WERI-Rb-1 (cell line): ENCODE measurements at regions not wholly inside any gene's neighbourhood (a gene's known extent, or its start where the extent isn't known, plus 50 kb on each side); places are given as distances from the start of the nearest gene placed in this dataset.

Experiments
- DNase-seq: peaks from one replicate; pipeline ENCODE4 v3.0.0-alpha.2; 2020
- H3K27ac ChIP-seq: fragments of 250-450 bp; sonication (Bioruptor Pico); 2 replicates; pipeline ENCODE4 v1.5.1; 2020; ENCODE audit warnings: mild to moderate bottlenecking, moderate library complexity
- H3K27me3 ChIP-seq: fragments of 250-450 bp; sonication (Bioruptor Pico); 2 replicates; pipeline ENCODE4 v1.5.1; 2021; ENCODE audit warnings: mild to moderate bottlenecking, low read depth, moderate library complexity; ENCODE audit not compliant: insufficient read depth, severe bottlenecking
- H3K36me3 ChIP-seq: fragments of 250-450 bp; sonication (Bioruptor Pico); 2 replicates; pipeline ENCODE4 v1.5.1; 2020; ENCODE audit warnings: mild to moderate bottlenecking, moderate library complexity
- H3K4me3 ChIP-seq: 2 replicates; pipeline ENCODE4 v1.5.1; 2011; ENCODE audit warnings: low read depth, mild to moderate bottlenecking, control low read depth, low read length
- H3K9me3 ChIP-seq: fragments of 250-450 bp; sonication (Bioruptor Pico); 2 replicates; pipeline ENCODE4 v1.5.1; 2021; ENCODE audit warnings: mild to moderate bottlenecking, moderate library complexity; ENCODE audit not compliant: severe bottlenecking
- TF ChIP-seq, protein P1 (sequence below): IDR thresholded peaks from 2 replicates; pipeline ENCODE4 v1.5.1; 2011; ENCODE audit warnings: low read depth, mild to moderate bottlenecking, control low read depth, inconsistent platforms, low read length

DNA sequence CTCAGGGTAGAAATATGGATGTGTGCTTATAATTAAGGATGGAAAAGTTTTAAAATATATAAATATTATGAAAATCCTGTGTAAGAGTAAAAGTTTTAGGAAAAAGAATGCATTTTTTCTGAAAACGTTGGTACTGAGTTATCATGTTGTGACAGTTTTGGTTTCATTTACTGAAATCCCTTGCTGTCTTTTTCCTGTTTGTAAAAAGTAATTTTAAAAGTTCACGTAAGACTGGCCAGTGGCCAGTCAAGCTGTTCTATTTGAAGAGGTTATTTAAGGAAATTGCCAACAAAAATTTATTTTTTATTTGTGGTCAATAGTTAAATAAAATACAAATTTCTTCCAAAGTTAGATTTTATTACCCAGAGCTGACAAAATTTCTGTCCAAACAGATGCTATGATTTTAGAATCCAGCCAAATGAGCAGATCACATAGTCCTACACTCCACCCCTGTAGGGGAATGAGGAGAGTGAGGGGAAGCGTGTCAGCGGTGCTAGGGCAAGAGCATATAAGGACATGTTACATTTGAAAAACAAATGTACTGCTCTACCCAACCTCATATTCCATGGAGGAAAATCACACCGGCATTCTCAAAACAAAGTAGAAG is 297.8 kb upstream of the TFPI start:
- no peak overlapping the region for H3K27ac ChIP-seq
- H3K36me3 ChIP-seq = no peaks in the 10 kb centered on the region
- H3K9me3 ChIP-seq = no peaks in the 10 kb centered on the region
- H3K27me3 ChIP-seq = no peaks in the 10 kb centered on the region
- TF ChIP-seq, protein P1, sequence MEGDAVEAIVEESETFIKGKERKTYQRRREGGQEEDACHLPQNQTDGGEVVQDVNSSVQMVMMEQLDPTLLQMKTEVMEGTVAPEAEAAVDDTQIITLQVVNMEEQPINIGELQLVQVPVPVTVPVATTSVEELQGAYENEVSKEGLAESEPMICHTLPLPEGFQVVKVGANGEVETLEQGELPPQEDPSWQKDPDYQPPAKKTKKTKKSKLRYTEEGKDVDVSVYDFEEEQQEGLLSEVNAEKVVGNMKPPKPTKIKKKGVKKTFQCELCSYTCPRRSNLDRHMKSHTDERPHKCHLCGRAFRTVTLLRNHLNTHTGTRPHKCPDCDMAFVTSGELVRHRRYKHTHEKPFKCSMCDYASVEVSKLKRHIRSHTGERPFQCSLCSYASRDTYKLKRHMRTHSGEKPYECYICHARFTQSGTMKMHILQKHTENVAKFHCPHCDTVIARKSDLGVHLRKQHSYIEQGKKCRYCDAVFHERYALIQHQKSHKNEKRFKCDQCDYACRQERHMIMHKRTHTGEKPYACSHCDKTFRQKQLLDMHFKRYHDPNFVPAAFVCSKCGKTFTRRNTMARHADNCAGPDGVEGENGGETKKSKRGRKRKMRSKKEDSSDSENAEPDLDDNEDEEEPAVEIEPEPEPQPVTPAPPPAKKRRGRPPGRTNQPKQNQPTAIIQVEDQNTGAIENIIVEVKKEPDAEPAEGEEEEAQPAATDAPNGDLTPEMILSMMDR = no peak
- DNase-seq = no peak
- no peak overlapping the region for H3K4me3 ChIP-seq

DNA sequence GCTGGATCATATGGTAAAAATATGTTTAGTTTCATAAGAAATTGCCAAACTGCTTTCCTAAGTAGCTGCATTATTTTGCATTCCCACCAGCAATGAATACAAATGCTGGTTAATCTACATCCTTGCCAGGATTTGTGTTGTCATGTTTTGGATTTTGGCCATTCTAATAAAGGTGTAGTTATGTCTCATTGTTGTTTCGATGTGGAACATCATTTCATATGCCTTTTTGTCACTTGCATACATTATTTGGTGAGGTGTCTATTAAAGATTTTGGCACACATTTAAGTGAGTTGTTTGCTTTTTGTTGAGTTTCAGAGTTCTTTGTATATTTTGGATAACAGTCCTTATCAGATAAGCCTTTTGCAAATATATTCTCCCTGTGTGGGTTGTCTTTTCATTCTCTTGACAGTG is 299.2 kb upstream of the TFPI start:
- DNase-seq = no peak
- H3K27me3 ChIP-seq = no peaks in the 10 kb centered on the region
- no peak overlapping the region for H3K4me3 ChIP-seq
- TF ChIP-seq, protein P1 = no peak
- H3K27ac ChIP-seq = no peak overlapping the region
- no peaks in the 10 kb centered on the region for H3K36me3 ChIP-seq
- H3K9me3 ChIP-seq = no peaks in the 10 kb centered on the region

DNA sequence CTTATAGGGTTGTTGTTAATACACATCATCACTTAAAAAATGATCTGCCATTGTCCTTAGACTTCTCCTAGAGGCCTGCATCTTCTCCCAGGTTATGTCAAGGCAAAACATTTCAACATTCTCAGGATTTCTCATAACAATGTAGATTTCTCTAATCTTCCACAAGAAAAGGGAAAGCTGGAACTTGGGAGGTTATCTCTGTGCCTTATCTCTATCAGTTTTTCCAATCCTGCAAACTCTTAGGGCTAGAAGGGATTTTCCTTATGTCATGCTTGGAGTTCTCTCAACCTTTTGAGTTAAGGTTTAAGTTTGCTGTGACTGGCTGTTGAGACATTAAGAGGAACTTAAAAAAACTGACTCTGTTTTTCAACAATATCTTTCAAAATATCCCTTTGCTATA is 300.6 kb upstream of the TFPI start:
- Histone ChIP-seq H3K9me3 (no peaks in the 10 kb centered on the region), H3K4me3 (no peak overlapping the region), H3K27ac (no peak overlapping the region), H3K36me3 (no peaks in the 10 kb centered on the region), H3K27me3 (no peaks in the 10 kb centered on the region)
- DNase-seq = no peak
- TF ChIP-seq, protein P1 = no peak

DNA sequence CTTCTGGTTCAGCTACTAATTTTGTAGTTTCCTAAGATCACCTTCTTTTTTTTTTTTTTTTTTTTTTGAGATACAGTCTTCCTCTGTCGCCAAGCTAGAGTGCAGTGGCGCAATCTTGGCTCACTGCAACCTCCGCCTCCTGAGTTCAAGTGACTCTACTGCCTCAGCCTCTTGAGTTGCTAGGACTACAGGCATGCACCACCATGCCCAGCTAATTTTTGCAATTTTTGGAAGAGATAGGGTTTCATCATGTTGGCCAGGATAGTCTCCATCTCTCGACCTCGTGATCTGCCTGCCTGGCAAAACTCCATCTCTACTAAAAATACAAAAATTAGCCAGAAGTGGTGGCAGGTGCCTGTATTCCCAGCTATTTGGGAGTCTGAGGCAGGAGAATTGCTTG is 301.5 kb upstream of the TFPI start:
- H3K9me3 ChIP-seq = no peaks in the 10 kb centered on the region
- DNase-seq = no peak
- TF ChIP-seq, protein P1 = no peak
- no peak overlapping the region for H3K27ac ChIP-seq
- no peaks in the 10 kb centered on the region for H3K27me3 ChIP-seq
- H3K4me3 ChIP-seq = no peak overlapping the region
- H3K36me3 ChIP-seq = no peaks in the 10 kb centered on the region

DNA sequence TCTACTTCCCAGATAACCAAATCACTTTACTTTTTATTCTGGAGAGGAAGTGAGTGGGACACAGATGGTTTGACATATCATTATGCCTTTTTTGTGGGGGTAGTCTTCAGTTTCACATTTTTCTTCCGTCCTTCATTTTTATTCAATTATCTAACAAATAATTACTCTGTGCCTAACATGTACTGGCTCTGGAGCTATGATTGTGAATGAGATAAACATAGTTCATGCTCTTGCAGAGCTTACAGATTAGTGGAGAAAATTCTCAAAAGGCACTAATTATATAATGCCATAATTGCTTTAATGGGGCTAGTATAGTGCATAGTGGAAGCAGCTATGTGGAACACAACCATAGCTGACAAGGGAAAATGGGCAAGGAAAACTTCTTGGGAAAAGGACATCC is 303.6 kb upstream of the TFPI start:
- Histone ChIP-seq H3K9me3 (no peaks in the 10 kb centered on the region), H3K27me3 (no peaks in the 10 kb centered on the region), H3K36me3 (no peaks in the 10 kb centered on the region), H3K27ac (no peak overlapping the region), H3K4me3 (no peak overlapping the region)
- DNase-seq = no peak
- TF ChIP-seq, protein P1 = no peak

DNA sequence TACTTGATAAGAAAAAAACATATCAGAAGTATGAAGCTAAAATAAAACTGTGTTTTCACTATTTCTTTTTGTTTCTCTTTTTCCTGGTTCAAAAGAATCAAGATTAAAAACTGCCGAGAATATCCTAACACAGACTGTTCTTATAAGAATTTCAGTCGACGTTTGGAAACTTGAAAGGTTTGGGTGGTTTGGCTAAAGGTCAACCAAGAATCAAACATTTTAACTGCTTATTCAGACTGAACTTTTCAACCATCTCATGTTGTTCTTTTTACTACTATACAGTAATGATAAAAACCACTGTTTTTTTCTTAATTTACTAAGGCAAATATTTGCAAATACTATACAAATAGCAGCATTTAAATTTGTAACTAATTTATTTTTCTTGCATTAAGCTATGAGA is 308.5 kb upstream of the TFPI start:
- Histone ChIP-seq H3K4me3 (no peak overlapping the region), H3K27me3 (no peaks in the 10 kb centered on the region), H3K36me3 (no peaks in the 10 kb centered on the region), H3K27ac (no peak overlapping the region), H3K9me3 (no peaks in the 10 kb centered on the region)
- no peak for DNase-seq
- TF ChIP-seq, protein P1 = no peak
